Activated CD4-positive, alpha-beta T cell treated with anti-CD3 and anti-CD28 coated beads for 48 hours (primary cell): ENCODE measurements at regions not wholly inside any gene's neighbourhood (a gene's known extent, or its start where the extent isn't known, plus 50 kb on each side); places are given as distances from the start of the nearest gene placed in this dataset.
"Not testable (repeated sequence)": the region's sequence is repeated elsewhere in the genome, so short reads cannot be mapped to it uniquely, and the experiment has no call there.

ENCODE experiments used
- DNase-seq: peaks from one replicate; pipeline ENCODE4 v3.0.0-alpha.2; 2020

GRCh38 chr4:17055788-17056187, 157.3 kb upstream of the LDB2 start:
- DNase-seq: no peak

GRCh38 chr4:17045866-17046265, 147.4 kb upstream of the LDB2 start:
- DNase-seq: no peak

GRCh38 chr4:17038510-17039176, 140.2 kb upstream of the LDB2 start:
- DNase-seq: no peak

- no peak for DNase-seq
Measured at GRCh38 chr4:17033768-17034181, 135.3 kb upstream of the LDB2 start.

- DNase-seq: no peak
Measured at GRCh38 chr4:17033025-17033767, 134.8 kb upstream of the LDB2 start.

- no peak for DNase-seq
Measured at GRCh38 chr4:17030543-17030942, 132.1 kb upstream of the LDB2 start.

- DNase-seq: no peak
Measured at GRCh38 chr4:17029964-17030363, 131.5 kb upstream of the LDB2 start.

GRCh38 chr4:17029432-17029831, 131.0 kb upstream of the LDB2 start:
- no peak for DNase-seq

GRCh38 chr4:17027495-17027894, 129.1 kb upstream of the LDB2 start:
- DNase-seq: no peak

GRCh38 chr4:17024425-17024824, 126.0 kb upstream of the LDB2 start:
- DNase-seq: no peak

GRCh38 chr4:17020901-17021300, 122.5 kb upstream of the LDB2 start:
- DNase-seq: no peak

- DNase-seq: no peak
Measured at GRCh38 chr4:17020451-17020850, 122.0 kb upstream of the LDB2 start.

GRCh38 chr4:17018621-17019020, 120.2 kb upstream of the LDB2 start:
- DNase-seq: not testable (repeated sequence)

- DNase-seq: no peak
Measured at GRCh38 chr4:17018013-17018412, 119.6 kb upstream of the LDB2 start.

GRCh38 chr4:17013382-17014006, 115.0 kb upstream of the LDB2 start:
- DNase-seq: no peak

GRCh38 chr4:17012451-17012850, 114.0 kb upstream of the LDB2 start:
- DNase-seq: no peak

GRCh38 chr4:17010426-17011087, 112.1 kb upstream of the LDB2 start:
- no peak for DNase-seq

- no peak for DNase-seq
Measured at GRCh38 chr4:17009871-17010367, 111.5 kb upstream of the LDB2 start.

- DNase-seq: no peak
Measured at GRCh38 chr4:17008834-17009345, 110.4 kb upstream of the LDB2 start.

GRCh38 chr4:17003606-17004392, 105.4 kb upstream of the LDB2 start:
- DNase-seq: not testable (repeated sequence)

GRCh38 chr4:16995451-16995850, 97.0 kb upstream of the LDB2 start:
- no peak for DNase-seq
